Fibroblast of upper back skin (primary cell): ENCODE measurements at regions not wholly inside any gene's neighbourhood (a gene's known extent, or its start where the extent isn't known, plus 50 kb on each side); places are given as distances from the start of the nearest gene placed in this dataset.
"Not testable (repeated sequence)": the region's sequence is repeated elsewhere in the genome, so short reads cannot be mapped to it uniquely, and the experiment has no call there.

Experiments used
- DNase-seq: peaks from one replicate; pipeline ENCODE4 v3.0.0-alpha.2; 2013

DNA sequence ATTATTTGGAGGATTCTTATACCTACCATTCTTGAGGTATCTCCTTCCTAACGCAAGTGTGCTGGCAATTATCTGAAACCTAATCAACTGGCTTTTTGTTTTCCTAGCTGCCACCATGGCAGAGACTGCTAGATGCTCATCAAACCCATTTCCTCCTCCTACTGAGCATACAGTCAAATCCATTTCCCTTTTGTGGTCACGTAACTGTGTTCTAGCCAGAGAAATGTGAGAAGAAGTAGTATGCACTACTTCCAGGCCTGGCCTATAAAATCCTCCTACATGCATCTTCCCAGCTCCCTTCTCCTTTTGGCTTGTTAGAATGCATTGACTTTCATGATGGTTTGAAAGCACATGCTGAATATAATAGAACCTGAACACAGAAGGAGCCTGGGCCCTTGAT lies 494.1 kb upstream of the MEIS1 start:
- DNase-seq, result no peak

DNA sequence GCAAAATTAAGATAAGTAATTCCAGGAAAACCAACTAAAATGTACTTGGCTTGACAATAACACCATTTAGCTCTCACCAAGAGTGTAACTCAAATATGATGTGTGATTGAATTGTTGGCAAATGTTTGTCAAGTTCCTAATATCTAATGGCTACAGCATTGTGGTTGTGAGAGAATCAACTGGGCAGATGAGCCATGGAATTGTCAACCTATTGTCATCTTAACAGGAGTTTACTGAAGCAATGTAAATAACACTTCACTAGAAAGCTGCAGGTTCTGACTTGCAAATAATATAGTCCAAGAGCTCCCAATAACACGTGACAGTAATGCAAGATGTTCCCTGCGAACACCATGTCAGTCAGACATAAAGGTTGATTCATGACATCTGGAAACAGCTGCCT lies 495.2 kb upstream of the MEIS1 start:
- DNase-seq, result no peak

DNA sequence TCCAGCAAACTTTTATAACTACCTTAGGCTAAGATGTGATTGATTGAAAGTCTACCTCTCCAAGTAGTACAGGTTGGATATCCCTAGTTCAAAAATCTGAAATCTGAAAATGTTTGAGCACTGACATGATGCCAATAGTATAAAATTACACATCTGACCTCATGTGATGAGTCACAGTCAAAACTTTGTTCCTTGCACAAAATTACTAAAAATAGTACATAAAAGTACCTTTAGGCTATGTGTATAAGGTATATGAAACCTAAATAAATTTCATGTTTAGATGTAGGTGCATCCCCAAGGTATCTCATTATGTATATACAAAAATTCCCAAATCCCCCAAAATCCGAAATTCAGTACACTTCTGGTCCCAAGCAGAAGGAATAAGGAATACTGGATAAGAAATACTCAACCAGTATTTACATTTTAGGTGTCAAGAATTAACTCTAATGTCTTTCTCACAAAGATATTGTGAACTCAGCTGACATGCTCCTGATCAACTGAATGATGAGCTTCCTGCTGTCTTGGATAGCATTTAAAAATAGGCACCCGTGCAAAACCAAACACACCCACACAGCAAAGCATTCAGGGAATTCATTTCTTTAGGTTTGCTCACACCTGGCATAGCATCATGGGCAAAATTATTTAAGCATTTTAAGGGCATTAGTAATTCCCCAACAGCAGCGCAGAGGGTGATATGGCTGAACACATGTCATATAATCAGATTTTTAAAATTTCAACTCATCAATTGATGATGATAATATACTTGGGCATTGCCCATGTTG lies 497.4 kb upstream of the MEIS1 start:
- peak; percentile 8 for DNase-seq

DNA sequence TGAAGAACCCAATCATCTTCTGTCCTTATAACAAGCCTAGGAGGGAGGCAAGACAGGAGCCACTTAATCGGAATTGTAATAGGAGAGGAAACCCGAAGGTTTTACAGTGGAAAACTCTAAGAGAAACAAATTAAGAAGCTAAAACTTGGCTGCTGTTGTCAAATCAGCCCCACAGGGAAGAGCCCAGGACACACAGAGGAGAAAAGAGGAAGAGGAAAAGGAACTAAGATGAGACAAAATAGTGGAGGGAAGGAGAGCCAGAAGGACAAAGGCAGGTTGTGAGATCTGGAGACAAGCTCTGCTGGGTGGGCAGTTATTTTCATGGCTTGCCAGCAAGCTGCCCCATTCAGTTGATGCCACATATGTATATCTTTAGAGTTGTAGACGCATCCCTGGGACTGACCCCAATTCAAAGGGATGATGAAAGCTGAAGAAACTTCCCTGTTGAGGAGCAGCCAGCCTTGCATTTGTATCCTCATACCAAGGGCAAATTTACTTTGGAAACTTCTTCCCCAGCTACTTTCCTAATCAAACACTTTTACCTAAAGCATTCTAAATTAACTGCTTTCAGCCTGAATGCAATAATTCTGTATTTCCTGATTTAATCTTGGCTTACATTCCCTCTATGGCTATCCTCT lies 499.8 kb upstream of the MEIS1 start:
- peak; percentile 2 for DNase-seq

- no peak for DNase-seq
Measured at GRCh38 chr2:65932571-65932970, 500.2 kb upstream of the SPRED2 start.

DNA sequence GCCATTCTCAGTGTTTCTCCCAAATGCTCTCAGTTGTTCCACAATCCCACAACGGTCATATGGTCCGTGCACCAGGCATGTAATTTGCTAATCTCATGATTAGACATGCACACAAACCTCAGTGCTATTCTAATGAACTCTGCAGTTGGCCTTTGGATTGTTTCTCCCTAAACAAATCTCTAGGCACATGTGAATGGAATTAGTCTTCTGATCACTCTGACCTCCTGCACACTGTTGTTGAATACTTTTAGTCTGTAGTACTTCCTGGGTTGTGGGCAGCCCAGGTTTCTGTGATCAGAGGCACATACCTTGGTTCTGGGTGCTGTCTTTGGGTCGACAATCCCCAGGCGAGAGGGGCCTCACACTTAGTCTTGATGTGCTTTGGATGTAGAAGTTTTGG lies 498.7 kb upstream of the SPRED2 start:
- DNase-seq, result no peak

GRCh38 chr2:65930259-65930658 lies 497.9 kb upstream of the SPRED2 start:
- DNase-seq, result no peak

DNA sequence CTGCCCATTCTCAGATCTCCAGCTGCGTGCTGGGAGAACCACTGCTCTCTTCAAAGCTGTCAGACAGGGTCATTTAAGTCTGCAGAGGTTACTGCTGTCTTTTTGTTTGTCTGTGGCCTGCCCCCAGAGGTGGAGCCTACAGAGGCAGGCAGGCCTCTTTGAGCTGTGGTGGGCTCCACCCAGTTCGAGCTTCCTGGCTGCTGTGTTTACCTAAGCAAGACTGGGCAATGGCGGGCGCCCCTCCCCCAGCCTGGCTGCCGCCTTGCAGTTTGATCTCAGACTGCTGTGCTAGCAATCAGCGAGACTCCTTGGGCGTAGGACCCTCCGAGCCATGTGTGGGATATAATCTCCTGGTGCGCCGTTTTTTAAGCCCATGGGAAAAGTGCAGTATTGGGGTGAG lies 497.3 kb upstream of the SPRED2 start:
- DNase-seq, result not testable (repeated sequence)

DNA sequence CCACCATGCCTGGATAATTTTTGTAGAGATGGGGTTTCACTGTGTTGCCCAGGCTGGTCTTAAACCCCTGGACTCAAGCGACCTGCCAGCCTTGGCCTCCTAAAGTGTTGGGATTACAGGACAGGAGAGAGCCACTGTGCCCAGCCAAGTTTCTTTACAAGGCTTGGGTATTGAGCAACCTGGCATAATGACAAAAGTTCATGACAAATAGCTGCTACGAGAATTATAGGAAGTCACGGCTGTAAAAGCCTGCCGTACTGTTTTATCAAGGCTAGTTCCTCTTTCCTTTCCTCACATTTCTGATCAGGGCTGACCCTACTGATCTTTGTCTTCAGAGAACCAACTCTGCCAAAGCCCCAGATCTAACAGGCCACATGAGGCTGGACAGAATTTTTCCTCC lies 490.4 kb upstream of the SPRED2 start:
- no peak for DNase-seq

- DNase-seq, result no peak
Measured at GRCh38 chr2:65922030-65922429, 489.6 kb upstream of the SPRED2 start.

DNA sequence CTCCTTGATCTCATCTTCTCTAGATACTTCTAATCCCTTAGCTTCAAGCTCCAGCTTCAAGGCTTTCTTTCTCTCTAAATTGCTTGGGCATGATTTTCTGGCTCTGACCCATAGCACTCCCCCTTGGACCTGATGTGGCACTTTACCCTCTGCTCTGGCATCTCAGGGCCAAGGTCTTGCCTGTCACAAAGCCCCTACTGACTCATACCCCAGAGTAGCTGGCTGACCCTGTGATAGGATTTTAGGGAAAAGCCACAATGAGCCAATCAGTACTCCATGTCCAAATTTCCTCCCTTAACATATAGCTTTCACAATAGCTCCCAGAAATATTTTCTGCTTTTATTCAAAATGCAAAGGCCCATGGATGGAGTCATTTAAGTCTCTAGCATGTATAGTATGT lies 488.7 kb upstream of the SPRED2 start:
- DNase-seq, result no peak

DNA sequence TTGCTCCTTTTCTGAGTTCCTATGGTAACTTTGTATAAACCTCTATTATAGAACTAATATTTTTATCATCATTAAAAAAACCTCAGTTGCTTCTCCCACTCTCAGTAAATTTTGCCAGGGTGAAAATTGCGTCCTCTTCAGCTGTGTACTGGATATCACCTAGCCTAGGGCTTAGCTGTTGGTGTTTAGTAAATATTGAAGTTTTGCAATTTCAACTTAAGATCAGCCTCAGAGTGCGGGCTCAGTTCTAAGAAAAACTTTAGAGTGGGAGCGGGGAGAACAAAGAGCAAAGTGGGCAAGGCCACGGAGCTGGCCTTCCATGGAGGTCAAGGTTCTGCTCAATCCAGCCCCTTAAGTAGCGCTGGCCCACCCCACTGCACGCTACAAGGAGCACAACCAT lies 488.3 kb upstream of the SPRED2 start:
- no peak for DNase-seq

GRCh38 chr2:65919550-65920188 lies 487.3 kb upstream of the SPRED2 start:
- no peak for DNase-seq

DNA sequence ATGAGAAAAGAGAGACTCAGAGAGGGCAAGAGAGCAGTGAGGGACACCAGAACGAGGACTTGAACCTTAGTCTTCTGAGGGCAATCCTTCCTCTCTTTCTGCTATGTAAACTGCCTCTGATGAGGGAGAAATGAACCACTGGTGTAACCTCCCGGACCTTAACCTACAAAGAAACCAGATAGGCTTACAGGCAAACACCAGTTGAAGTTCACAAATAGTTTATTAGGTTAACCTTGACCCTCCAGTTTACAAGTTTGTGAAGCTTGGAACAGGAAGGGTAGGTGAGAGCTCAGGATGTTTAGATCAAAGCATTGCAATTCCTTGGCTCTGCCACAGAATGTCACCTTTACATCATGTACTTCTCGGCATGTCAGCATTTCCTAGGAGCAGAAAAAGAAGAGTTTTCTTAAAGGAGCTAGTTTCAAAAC lies 486.4 kb upstream of the SPRED2 start:
- no peak for DNase-seq

- no peak for DNase-seq
Measured at GRCh38 chr2:65917986-65918385, 485.6 kb upstream of the SPRED2 start.

DNA sequence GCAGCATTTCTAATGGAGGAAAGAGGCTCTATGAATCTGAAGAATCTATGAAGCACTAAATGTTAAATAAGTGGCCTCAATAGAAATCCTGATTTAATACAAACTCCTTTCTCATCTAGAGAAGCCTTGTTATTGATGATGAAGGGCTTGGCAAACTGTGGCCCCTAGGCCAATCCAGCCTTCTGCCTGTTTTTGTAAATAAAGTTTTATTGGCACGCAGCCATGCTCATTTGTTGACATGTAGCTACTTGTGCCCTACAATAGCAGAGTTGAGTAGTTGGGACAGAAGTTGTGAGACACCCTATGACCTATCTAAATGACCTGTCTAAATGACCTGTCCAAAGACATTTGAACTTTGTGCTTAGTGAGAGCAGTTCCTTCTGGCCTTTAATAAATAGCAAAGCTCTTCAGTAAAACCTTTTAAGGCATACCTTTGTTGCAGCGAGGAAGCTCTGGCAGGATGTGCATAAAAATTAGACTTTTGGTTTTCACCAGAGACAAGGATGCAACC lies 484.4 kb upstream of the SPRED2 start:
- DNase-seq, result no peak

DNA sequence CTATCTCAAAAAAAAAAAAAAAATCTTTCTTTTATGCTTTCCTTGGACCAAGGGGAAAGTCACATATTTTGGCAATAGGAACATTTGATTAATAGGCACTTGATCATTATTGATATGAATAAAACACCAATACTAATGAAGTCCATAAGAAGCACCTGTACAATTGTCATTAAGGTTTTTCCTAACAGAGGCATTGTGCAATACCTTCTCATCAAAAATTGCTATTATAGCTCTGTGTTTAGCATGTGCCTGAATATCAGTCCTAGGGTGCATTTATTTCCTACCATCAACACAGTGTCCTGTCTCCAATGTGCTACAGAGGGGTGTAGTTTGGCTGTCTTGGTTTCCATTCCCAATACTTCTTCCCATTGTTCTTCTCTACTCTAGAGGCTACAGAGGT lies 483.8 kb upstream of the SPRED2 start:
- DNase-seq, result no peak

DNA sequence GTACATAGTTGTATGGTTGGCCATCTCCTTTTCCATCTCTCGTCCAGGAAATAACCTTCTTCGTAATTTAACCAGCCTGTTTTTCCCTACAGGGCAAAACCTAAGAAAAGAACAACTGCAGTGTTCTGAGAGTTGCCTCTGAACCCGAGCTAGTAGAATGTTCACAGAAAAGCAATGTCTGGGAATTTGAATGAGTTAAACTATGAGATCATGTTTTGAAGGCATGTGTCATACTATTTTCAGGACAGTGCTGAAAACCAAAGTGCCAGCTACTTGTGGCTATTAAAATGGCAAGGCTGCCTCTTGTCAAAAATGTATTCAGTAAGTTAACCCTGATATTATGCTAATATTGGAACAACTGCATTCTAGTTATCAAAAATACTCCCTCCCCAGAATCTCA lies 482.9 kb upstream of the SPRED2 start:
- no peak for DNase-seq

DNA sequence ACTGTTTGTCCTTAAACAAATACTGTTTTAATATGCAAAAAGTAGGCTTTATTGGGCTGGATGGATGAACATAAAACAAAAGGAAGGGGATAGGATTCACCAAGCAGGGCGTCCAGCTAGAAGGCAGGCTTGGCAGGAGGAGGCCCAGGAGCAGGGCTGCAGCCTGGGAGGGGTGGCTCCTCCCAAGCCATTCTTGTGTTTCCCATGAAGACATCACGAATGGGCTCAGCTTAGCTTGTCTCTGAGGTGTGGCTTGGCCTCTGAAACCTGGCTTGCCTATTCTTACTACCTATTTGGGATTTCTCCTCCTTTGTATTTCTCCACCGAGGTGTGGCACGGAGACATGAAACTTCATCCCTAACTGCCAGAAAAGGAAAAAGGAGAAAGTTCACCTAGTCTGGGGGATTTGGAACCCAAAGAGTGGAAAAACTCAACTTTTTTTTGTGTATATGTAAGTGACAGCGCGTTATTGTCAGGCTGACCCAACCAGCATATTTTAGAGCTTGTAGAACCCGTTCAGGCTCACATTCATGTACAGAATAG lies 481.9 kb upstream of the SPRED2 start:
- no peak for DNase-seq

GRCh38 chr2:65913813-65914212 lies 481.4 kb upstream of the SPRED2 start:
- no peak for DNase-seq

DNA sequence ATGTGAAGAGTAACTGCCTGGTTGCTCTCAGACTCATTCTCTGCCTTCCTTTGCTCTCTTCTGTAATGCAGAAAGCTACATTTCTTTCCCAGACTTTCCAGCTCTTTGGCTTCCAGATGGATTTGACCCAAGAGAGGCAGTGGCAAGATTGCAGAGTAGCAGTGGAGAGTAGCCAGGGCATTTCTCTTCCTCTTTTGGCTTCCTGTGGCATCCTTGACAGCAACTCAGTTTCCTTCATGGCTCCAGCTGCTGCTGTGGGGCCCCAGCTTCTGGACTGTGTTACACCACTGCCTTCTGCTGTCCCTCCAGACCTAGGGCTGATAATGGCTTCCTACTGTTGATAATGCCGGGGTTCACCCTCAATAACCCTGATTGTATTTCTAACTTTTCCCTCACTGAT lies 469.4 kb upstream of the SPRED2 start:
- no peak for DNase-seq

GRCh38 chr2:65896446-65896845 lies 464.0 kb upstream of the SPRED2 start:
- DNase-seq, result no peak

- not testable (repeated sequence) for DNase-seq
Measured at GRCh38 chr2:65890131-65890530, 457.7 kb upstream of the SPRED2 start.

GRCh38 chr2:65885266-65885665 lies 452.9 kb upstream of the SPRED2 start:
- DNase-seq, result no peak
